Stimulated activated CD8-positive, alpha-beta memory T cell treated with anti-CD3 and anti-CD28 coated beads, Interleukin-2, amount 100 ng/mL, for 1 hour (primary cell): ENCODE measurements at regions not wholly inside any gene's neighbourhood (a gene's known extent, or its start where the extent isn't known, plus 50 kb on each side); places are given as distances from the start of the nearest gene placed in this dataset.

Experiments used
- DNase-seq, 2 donors: peaks; one replicate each; pipeline ENCODE4 v3.0.0-alpha.2; 2020; ENCODE audit warnings: low read depth in 2 of 2

DNA sequence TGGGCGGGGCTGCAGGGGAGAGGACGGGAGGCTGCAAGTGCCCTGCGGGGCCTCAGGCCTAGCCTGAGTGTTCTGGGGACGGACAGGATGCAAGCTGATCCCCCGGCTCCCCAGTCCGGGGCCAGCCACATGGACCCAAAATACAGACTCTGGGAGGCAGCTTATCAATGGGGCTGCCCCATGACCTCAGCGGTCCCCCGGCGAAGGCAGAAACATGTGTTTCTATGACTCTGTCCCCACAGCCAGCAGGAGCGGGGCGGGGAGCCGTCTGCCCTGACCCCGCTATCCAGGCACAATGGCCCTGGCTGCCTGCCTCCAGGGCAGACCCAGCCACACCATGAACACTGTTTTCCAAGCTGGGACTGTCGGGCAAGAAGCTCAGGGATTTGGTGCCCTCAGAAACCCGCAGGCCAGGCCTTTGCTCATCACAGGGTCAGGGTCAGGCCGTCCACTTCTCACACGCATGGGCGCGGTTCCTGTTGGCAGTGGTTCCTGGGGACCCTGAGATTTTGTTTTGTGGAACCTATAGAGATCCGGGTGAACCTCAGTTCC lies 75.0 kb downstream of the RFLNA start:
- DNase-seq = no peak

DNA sequence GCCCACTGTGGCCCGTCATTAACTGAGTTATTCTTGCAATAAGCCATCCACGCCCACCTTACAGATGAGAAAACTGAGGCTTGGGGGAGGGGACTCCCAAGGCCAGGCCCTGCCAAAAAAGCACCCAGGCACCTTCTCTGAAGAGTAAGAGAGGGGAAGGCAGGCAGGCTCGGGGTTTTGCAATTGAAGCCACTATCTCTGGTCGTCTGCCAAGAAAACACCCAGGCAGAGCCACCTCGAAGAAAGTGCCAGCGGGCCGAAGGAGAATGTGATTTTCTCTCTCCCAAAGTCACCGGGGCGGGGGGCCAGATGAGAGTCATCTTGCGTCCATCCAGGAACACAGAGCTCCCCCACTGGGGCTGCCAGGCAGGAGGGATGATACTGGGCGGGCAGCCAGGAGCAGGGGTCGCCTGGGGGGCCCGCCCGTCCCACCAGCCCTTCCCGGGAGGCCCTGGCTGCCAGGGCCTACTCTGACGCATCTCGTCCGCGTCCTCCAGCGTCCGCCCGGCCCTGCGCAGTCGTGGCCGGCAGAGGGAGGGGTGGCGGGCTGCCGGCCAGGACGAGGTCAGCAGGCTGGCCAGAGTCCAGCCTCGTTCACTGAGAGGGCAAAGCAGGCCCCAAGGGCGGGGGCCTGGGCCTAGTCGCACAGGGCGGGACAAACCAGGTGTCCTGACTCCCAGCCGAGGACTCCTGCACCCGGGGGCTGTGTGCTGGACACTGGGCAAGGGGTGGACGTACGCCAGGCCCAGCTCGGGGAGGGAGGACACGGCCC lies 74.3 kb downstream of the RFLNA start:
- DNase-seq = no peak

DNA sequence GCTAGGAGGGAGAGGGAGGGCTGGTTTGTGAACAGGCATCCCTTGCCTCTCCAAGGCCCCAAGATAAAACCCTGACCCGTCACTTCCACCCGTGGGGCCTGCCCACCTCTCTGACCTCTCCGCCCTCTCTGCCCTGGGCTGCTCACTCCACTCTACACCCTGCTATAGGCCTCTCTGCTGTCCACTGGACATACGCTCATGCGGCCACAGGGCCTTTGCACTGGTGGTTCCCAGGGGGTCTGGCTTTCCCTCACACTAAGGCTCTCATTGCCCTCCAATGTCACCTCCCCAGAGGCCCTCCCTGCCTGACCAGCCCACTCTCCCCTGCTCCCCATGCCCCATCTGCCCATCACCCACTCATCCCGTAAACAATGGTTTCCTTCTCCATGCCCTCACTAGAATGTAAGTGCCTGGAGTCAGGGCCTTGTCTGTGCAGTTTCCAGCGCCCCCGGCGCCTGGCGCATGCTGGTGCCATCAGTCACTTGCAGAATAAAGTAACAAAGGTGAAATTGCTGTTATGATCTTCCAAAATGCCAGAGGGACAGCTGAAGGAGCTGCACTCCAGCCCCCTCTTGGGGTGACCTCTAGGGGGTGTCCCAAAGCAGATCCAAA lies 73.6 kb downstream of the RFLNA start:
- no peak for DNase-seq

DNA sequence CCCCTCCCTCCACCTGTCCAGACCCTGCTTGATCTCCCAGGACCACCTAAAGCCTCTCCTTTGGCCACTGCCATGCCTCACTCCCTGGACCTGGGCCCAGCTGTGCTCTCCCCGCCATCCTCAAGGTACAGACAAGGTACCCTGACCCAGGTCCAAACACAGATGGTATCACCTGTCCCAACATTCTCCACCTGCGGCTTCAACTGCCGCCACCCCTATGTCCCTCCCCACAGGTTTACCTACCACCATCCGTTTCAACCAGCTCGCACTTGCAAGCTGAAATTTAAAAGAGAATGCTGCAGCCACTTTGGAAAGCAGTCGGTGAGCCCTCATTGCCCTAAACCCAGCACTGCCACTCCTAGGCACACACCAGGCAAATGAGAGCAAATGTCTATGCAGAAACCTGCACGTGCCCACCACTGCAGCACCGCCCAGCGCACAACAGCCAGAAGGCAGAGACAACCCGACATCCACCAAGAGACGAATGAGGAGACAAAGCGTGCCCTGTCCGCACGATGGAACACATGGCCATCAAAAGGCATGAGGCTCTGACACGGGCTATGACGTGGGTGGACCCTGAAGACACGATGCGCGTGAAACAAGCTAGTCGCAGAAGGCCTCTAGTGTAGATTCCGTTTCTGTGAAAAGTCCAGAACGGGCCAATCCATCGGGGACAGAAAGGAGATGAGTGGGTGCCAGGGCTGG lies 71.0 kb downstream of the RFLNA start:
- DNase-seq = no peak
